HEK293 (cell line): ENCODE measurements at regions not wholly inside any gene's neighbourhood (a gene's known extent, or its start where the extent isn't known, plus 50 kb on each side); places are given as distances from the start of the nearest gene placed in this dataset.

Experiments used
- CTCF ChIA-PET: fragments of 350-600 bp; formaldehyde crosslinking; extraction: SDS; loops from one replicate; lab custom pipeline; 2021; ENCODE audit warnings: antibody characterized with exemption; lab: Yijun Ruan, JAX
- POLR2A ChIA-PET: fragments of 300-600 bp; formaldehyde crosslinking; extraction: SDS; loops from one replicate; lab custom pipeline; 2020; ENCODE audit warnings: antibody characterized with exemption, inconsistent platforms; lab: Yijun Ruan, JAX
- H3K27ac ChIP-seq: fragments of 200-500 bp; sonication (Bioruptor generic); 2 replicates; pipeline ENCODE4 v1.5.1; 2014; ENCODE audit warnings: low read depth, low read length, control low read depth, inconsistent platforms; ENCODE audit errors: extremely low read depth
- H3K36me3 ChIP-seq, 2 experiments: fragments of 200-500 bp in 1 of 2; sonication (Bioruptor generic) in 1 of 2; 1 replicate in 1 of 2; 2 replicates in 1 of 2; pipeline ENCODE4 v1.5.1; 2014 to 2017; ENCODE audit warnings: inconsistent platforms in 2 of 2, low read length in 2 of 2; ENCODE audit not compliant: control insufficient read depth in 2 of 2, insufficient read depth in 1 of 2
- H3K4me1 ChIP-seq: fragments of 200-500 bp; sonication (Bioruptor generic); 2 replicates; pipeline ENCODE4 v1.5.1; 2014; ENCODE audit warnings: mild to moderate bottlenecking, low read length, inconsistent platforms; ENCODE audit not compliant: control insufficient read depth, insufficient read depth
- H3K4me3 ChIP-seq: 2 replicates; pipeline ENCODE4 v1.5.1; 2011; ENCODE audit warnings: low read depth, mild to moderate bottlenecking, control low read depth, low read length, moderate library complexity
- H3K9me3 ChIP-seq: fragments of 200-500 bp; sonication (Bioruptor generic); 2 replicates; pipeline ENCODE4 v1.5.1; 2014; ENCODE audit warnings: low read depth, low read length, inconsistent platforms; ENCODE audit not compliant: control insufficient read depth, insufficient read depth
- AEBP2 ChIP-seq: fragments of 450-650 bp; formaldehyde crosslinking; IDR thresholded peaks from 2 replicates; pipeline ENCODE4 v1.5.1; 2016; ENCODE audit warnings: missing biosample characterization, missing genetic modification characterization, borderline replicate concordance
- PBX3 ChIP-seq: sonication (generic); formaldehyde crosslinking; IDR thresholded peaks from 2 replicates; pipeline ENCODE4 v1.8.1; 2022; ENCODE audit warnings: mild to moderate bottlenecking, moderate library complexity, missing genetic modification reagents
- PRDM2 ChIP-seq: fragments of 450-650 bp; formaldehyde crosslinking; IDR thresholded peaks from 2 replicates; pipeline ENCODE4 v1.5.1; 2016; ENCODE audit warnings: missing biosample characterization, missing genetic modification characterization, borderline replicate concordance
- RBAK ChIP-seq: fragments of 450-650 bp; formaldehyde crosslinking; IDR thresholded peaks from 2 replicates; pipeline ENCODE4 v1.5.1; 2016; ENCODE audit warnings: missing biosample characterization, missing genetic modification characterization
- ZNF169 ChIP-seq: fragments of 450-650 bp; formaldehyde crosslinking; IDR thresholded peaks from 2 replicates; pipeline ENCODE4 v1.5.1; 2016; ENCODE audit warnings: missing biosample characterization, missing genetic modification characterization
- ZNF18 ChIP-seq: fragments of 450-650 bp; formaldehyde crosslinking; IDR thresholded peaks from 2 replicates; pipeline ENCODE4 v1.5.1; 2016; ENCODE audit warnings: missing biosample characterization, missing genetic modification characterization
- ZNF248 ChIP-seq: fragments of 450-650 bp; formaldehyde crosslinking; IDR thresholded peaks from 2 replicates; pipeline ENCODE4 v1.5.1; 2017; ENCODE audit warnings: missing biosample characterization, missing genetic modification characterization
- ZNF324 ChIP-seq: fragments of 450-650 bp; formaldehyde crosslinking; IDR thresholded peaks from 2 replicates; pipeline ENCODE4 v1.5.1; 2016; ENCODE audit warnings: missing biosample characterization, missing genetic modification characterization
- ZNF514 ChIP-seq: fragments of 450-650 bp; formaldehyde crosslinking; IDR thresholded peaks from 2 replicates; pipeline ENCODE4 v1.5.1; 2016; ENCODE audit warnings: missing biosample characterization, missing genetic modification characterization
- ZNF544 ChIP-seq: fragments of 450-650 bp; formaldehyde crosslinking; IDR thresholded peaks from 2 replicates; pipeline ENCODE4 v1.5.0; 2017; ENCODE audit warnings: missing biosample characterization, missing genetic modification characterization
- ZNF558 ChIP-seq: fragments of 450-650 bp; formaldehyde crosslinking; IDR thresholded peaks from 2 replicates; pipeline ENCODE4 v1.5.1; 2016; ENCODE audit warnings: missing biosample characterization, missing genetic modification characterization
- ZNF626 ChIP-seq: fragments of 450-650 bp; sonication (Bioruptor Pico); formaldehyde crosslinking; IDR thresholded peaks from 2 replicates; pipeline ENCODE4 v1.5.1; 2018; ENCODE audit warnings: missing biosample characterization, missing genetic modification characterization, inconsistent platforms
- ZNF645 ChIP-seq: fragments of 450-650 bp; formaldehyde crosslinking; IDR thresholded peaks from 2 replicates; pipeline ENCODE4; 2016; ENCODE audit warnings: missing biosample characterization, missing genetic modification characterization
- ZNF704 ChIP-seq: fragments of 450-650 bp; formaldehyde crosslinking; IDR thresholded peaks from 2 replicates; pipeline ENCODE4 v1.5.1; 2016; ENCODE audit warnings: missing biosample characterization, missing genetic modification characterization
- ZNF776 ChIP-seq: fragments of 450-650 bp; formaldehyde crosslinking; IDR thresholded peaks from 2 replicates; pipeline ENCODE4 v1.5.0; 2017; ENCODE audit warnings: missing biosample characterization, missing genetic modification characterization, borderline replicate concordance
- ZSCAN16 ChIP-seq: fragments of 450-650 bp; formaldehyde crosslinking; IDR thresholded peaks from 2 replicates; pipeline ENCODE4 v1.5.1; 2016; ENCODE audit warnings: missing biosample characterization, missing genetic modification characterization

GRCh38 chr9:84613431-84613830, 56.1 kb upstream of the NTRK2 start (continued):
- no peak for TF ChIP-seq ZNF18 (tag by site-specific recombination)

GRCh38 chr9:84615544-84615943, 54.0 kb upstream of the NTRK2 start:
- no peaks in the 10 kb centered on the region for H3K9me3 ChIP-seq
- TF ChIP-seq RBAK (tag by site-specific recombination) (no peak), ZNF18 (tag by site-specific recombination) (no peak), ZSCAN16 (tag by site-specific recombination) (no peak), ZNF776 (tag by site-specific recombination) (no peak), AEBP2 (tag by site-specific recombination) (no peak), ZNF558 (tag by site-specific recombination) (no peak), ZNF248 (tag by site-specific recombination) (no peak), ZNF514 (tag by site-specific recombination) (no peak), ZNF544 (tag by site-specific recombination) (no peak), ZNF324 (no peak), ZNF645 (no peak), ZNF626 (tag by site-specific recombination) (no peak), ZNF169 (tag by site-specific recombination) (no peak), PBX3 (CRISPR knock-in tag) (no peak), PRDM2 (tag by site-specific recombination) (no peak), ZNF704 (tag by site-specific recombination) (no peak)
- H3K36me3 ChIP-seq: no peaks in the 10 kb centered on the region
- H3K4me1 ChIP-seq: no peaks in the 10 kb centered on the region
- ChIA-PET POLR2A (no interaction called here), CTCF (no interaction called here)
- H3K4me3 ChIP-seq: no peak overlapping the region
- H3K27ac ChIP-seq: no peak overlapping the region
